Body of pancreas (tissue), 4 donors: ENCODE measurements at regions not wholly inside any gene's neighbourhood (a gene's known extent, or its start where the extent isn't known, plus 50 kb on each side); places are given as distances from the start of the nearest gene placed in this dataset.

Experiments
- ATAC-seq: fragments of 150-250 bp; one replicate; pipeline ENCODE4 v1.9.1; 2016
- DNase-seq, 4 donors: peaks; one replicate each; pipeline ENCODE4 v3.0.0-alpha.2; 2019
- H3K27ac ChIP-seq, 4 donors: fragments of 200-600 bp; sonication (generic); 1 replicate in 3 of 4; 2 replicates in 1 of 4; pipeline versions ENCODE4 v1.5.1 to v1.6.1; 2016 to 2019; ENCODE audit warnings: mild to moderate bottlenecking in 1 of 4, mixed read lengths in 1 of 4, moderate library complexity in 1 of 4
- H3K27me3 ChIP-seq, 2 donors: fragments of 200-600 bp; sonication (generic); one replicate each; pipeline ENCODE4 v1.6.0; 2016; ENCODE audit warnings: mild to moderate bottlenecking in 1 of 2
- H3K36me3 ChIP-seq, 2 donors: fragments of 200-600 bp; sonication (generic); replicated peaks in 1 of 2; 2 replicates each; pipeline ENCODE4 v1.5.1; 2016; ENCODE audit warnings: low read depth in 2 of 2; ENCODE audit not compliant: insufficient read depth in 1 of 2
- H3K4me1 ChIP-seq: fragments of 200-600 bp; sonication (generic); one replicate; pipeline ENCODE4 v1.6.0; 2016
- H3K4me3 ChIP-seq, 2 donors: fragments of 200-600 bp; sonication (generic); 1 replicate in 1 of 2; 2 replicates in 1 of 2; pipeline ENCODE4 v1.5.1; 2016 to 2019
- H3K9me3 ChIP-seq, 3 donors: fragments of 200-600 bp; sonication (generic); 1 replicate in 2 of 3; 2 replicates in 1 of 3; pipeline ENCODE4 v1.5.1; 2016
- CTCF ChIP-seq, 7 experiments: fragments of 450-650 bp in 4 of 7; fragments of 200-600 bp in 3 of 7; sonication (generic) in 3 of 7; IDR thresholded peaks; one replicate each; pipeline ENCODE4 v1.5.1; 2016 to 2019; ENCODE audit warnings: antibody characterized with exemption in 7 of 7
- POLR2A ChIP-seq, 3 donors: fragments of 450-650 bp; IDR thresholded peaks; one replicate each; pipeline ENCODE4 v1.6.1; 2016; ENCODE audit warnings: antibody characterized with exemption in 3 of 3, mild to moderate bottlenecking in 2 of 3
- WGBS, 2 donors: methylation state at CpG; one replicate each; pipeline ENCODE4 v1.1.5; 2017; 5-methylcytosine and 5-hydroxymethylcytosine counted together
- intact Hi-C: fragments of 100-400 bp; cut with DNase I; formaldehyde crosslinking; loops from one replicate; pipeline ENCODE4 v1.15.1; 2023

GRCh38 chr18:10289251-10289650, 165.2 kb upstream of the APCDD1 start:
- DNase-seq (no peak), ATAC-seq (no peak)
- TF ChIP-seq CTCF (IDR thresholded peaks at IDR 0.05): no peak
- TF ChIP-seq POLR2A (IDR thresholded peaks at IDR 0.05): no peak
- intact Hi-C loops: no loop called here
- H3K9me3 ChIP-seq: no peaks in the 10 kb centered on the region
- H3K4me3 ChIP-seq: no peak overlapping the region
- no peaks in the 10 kb centered on the region for H3K4me1 ChIP-seq
- H3K27me3 ChIP-seq: no peaks in the 10 kb centered on the region
- WGBS, 2 donors: 80 to 81% methylated on average over 4 of the region's 4 CpGs
- H3K36me3 ChIP-seq: no peaks in the 10 kb centered on the region
- no peak overlapping the region for H3K27ac ChIP-seq

GRCh38 chr18:10289951-10290637, 164.3 kb upstream of the APCDD1 start:
- TF ChIP-seq CTCF (IDR thresholded peaks at IDR 0.05) (no peak), POLR2A (IDR thresholded peaks at IDR 0.05) (no peak)
- Histone ChIP-seq H3K27ac (no peak overlapping the region), H3K36me3 (no peaks in the 10 kb centered on the region), H3K27me3 (no peaks in the 10 kb centered on the region), H3K4me3 (no peak overlapping the region), H3K4me1 (no peaks in the 10 kb centered on the region), H3K9me3 (no peaks in the 10 kb centered on the region)
- intact Hi-C loops: no loop called here
- DNase-seq: no peak
- no peak for ATAC-seq
- 75 to 80% methylated on average over 7 of the region's 7 CpGs for WGBS, 2 donors

GRCh38 chr18:10290638-10291235, 163.7 kb upstream of the APCDD1 start:
- H3K9me3 ChIP-seq: no peaks in the 10 kb centered on the region
- no peak overlapping the region for H3K27ac ChIP-seq
- H3K4me3 ChIP-seq: no peak overlapping the region
- DNase-seq: no peak
- intact Hi-C loops: no loop called here
- ATAC-seq: no peak
- no peaks in the 10 kb centered on the region for H3K27me3 ChIP-seq
- TF ChIP-seq POLR2A (IDR thresholded peaks at IDR 0.05): no peak
- no peak for TF ChIP-seq CTCF (IDR thresholded peaks at IDR 0.05)
- no peaks in the 10 kb centered on the region for H3K4me1 ChIP-seq
- WGBS, 2 donors: 73 to 91% methylated on average over 11 of the region's 11 CpGs
- no peaks in the 10 kb centered on the region for H3K36me3 ChIP-seq

- Histone ChIP-seq H3K27me3 (no peaks in the 10 kb centered on the region), H3K27ac (no peak overlapping the region), H3K36me3 (no peaks in the 10 kb centered on the region), H3K9me3 (no peaks in the 10 kb centered on the region), H3K4me1 (no peaks in the 10 kb centered on the region), H3K4me3 (no peak overlapping the region)
- DNase-seq (peak in 3 of 4 donors; percentile 13 to 34 (median 28)), ATAC-seq (peak; percentile 38)
- WGBS, 2 donors: 76 to 94% methylated on average over 9 to 13 of the region's 13 CpGs
- intact Hi-C loops: no loop called here
- TF ChIP-seq CTCF (IDR thresholded peaks at IDR 0.05) (no peak), POLR2A (IDR thresholded peaks at IDR 0.05) (no peak)
These were observed 162.9 kb upstream of the APCDD1 start for GRCh38 chr18:10291568-10291981.

- no peak for TF ChIP-seq CTCF (IDR thresholded peaks at IDR 0.05)
- no peak for TF ChIP-seq POLR2A (IDR thresholded peaks at IDR 0.05)
- Histone ChIP-seq H3K4me1 (no peaks in the 10 kb centered on the region), H3K27me3 (no peaks in the 10 kb centered on the region), H3K36me3 (no peaks in the 10 kb centered on the region), H3K4me3 (no peak overlapping the region), H3K27ac (no peak overlapping the region), H3K9me3 (no peaks in the 10 kb centered on the region)
- DNase-seq: no peak
- WGBS, 2 donors: 80 to 92% methylated on average over 11 of the region's 11 CpGs
- intact Hi-C loops: no loop called here
- no peak for ATAC-seq
These were observed 160.5 kb upstream of the APCDD1 start for GRCh38 chr18:10293966-10294365.
